ENCODE measurements at regions not wholly inside any gene's neighbourhood (a gene's known extent, or its start where the extent isn't known, plus 50 kb on each side); places are given as distances from the start of the nearest gene placed in this dataset.

DNA sequence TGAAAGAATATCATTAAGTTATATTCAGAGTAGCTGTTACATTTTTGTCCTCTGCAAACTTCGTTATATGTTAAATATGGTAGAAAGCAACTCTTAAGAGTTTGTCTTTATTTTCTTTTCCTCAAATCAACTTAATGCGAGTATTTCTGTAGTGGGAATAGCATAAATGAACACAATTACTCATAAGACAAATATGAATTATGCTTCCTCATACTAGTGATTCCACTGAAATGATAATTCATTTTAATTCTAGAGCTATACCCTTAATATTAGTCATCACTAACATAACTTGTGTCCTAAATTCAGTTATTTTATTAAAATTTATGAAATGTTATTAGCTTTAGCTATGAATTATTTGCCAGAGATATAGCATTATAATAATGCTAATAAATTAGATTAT, 820.6 kb upstream of the KCND2 start:
- no peak for DNase-seq (ENCODE audit: low read depth)
- TF ChIP-seq, protein P1, sequence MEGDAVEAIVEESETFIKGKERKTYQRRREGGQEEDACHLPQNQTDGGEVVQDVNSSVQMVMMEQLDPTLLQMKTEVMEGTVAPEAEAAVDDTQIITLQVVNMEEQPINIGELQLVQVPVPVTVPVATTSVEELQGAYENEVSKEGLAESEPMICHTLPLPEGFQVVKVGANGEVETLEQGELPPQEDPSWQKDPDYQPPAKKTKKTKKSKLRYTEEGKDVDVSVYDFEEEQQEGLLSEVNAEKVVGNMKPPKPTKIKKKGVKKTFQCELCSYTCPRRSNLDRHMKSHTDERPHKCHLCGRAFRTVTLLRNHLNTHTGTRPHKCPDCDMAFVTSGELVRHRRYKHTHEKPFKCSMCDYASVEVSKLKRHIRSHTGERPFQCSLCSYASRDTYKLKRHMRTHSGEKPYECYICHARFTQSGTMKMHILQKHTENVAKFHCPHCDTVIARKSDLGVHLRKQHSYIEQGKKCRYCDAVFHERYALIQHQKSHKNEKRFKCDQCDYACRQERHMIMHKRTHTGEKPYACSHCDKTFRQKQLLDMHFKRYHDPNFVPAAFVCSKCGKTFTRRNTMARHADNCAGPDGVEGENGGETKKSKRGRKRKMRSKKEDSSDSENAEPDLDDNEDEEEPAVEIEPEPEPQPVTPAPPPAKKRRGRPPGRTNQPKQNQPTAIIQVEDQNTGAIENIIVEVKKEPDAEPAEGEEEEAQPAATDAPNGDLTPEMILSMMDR (IDR thresholded peaks at IDR 0.05; ENCODE audit: insufficient read depth, low read length), result no peak
- H3K4me3 ChIP-seq (ENCODE audit: low read depth, low read length), result no peak overlapping the region

DNA sequence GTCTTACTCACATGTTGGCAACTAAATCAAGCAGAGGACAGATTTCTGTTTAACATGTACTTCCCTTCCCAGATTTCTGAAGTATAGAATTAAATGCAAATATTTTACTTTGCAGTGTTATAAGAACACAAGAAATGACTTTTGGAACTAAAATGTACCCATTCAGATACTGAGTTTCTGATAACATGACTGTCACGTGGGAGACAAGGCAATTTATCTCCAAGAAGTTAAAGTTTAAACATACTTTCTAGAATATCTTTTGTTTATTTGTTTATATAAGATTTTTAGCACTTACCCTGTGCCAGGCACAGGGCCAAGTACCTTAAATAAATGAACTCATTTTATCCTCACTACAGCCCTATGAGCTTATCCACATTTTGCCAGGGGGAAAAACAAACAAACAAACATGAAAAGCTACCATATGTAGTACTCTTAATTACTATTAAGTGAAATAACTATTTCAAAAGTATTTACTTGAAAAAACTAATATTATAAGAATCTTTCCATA, 807.1 kb upstream of the KCND2 start:
- TF ChIP-seq, protein P1 (IDR thresholded peaks at IDR 0.05; ENCODE audit: insufficient read depth, low read length), result no peak
- H3K4me3 ChIP-seq (ENCODE audit: low read depth, low read length), result no peak overlapping the region
- no peak for DNase-seq (ENCODE audit: low read depth)

DNA sequence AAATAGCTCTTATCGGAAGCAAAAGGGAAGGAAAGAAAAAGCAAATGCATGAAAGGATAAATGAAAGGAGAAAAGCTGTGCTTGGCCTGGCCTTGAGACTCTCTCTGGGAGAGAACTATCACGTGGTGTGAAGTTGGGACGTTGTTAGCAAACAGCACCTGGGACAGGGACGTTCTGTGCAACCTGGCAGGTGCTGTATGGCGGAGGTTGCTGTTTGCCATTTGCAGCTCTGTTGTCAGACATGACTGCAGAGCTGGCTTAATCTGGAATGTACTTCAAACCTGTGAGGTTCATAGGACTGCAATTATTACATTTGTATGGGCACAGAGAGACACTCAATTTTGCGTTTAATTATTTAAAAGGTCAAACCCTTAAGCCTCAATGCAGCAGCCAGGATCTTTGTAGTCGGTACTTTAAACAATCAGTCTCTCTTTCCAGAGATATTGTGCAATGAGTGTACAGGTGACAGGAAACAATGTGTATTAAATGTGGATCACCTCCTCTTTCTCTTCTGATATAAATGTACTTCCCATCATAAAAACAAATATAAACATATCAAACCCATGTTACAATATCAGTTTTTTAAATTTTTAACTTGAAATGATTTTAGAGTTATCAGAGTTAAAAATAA, 800.5 kb upstream of the KCND2 start:
- no peak overlapping the region for H3K4me3 ChIP-seq (ENCODE audit: low read depth, low read length)
- TF ChIP-seq, protein P1 (IDR thresholded peaks at IDR 0.05; ENCODE audit: insufficient read depth, low read length), result no peak
- DNase-seq (ENCODE audit: low read depth), result no peak

DNA sequence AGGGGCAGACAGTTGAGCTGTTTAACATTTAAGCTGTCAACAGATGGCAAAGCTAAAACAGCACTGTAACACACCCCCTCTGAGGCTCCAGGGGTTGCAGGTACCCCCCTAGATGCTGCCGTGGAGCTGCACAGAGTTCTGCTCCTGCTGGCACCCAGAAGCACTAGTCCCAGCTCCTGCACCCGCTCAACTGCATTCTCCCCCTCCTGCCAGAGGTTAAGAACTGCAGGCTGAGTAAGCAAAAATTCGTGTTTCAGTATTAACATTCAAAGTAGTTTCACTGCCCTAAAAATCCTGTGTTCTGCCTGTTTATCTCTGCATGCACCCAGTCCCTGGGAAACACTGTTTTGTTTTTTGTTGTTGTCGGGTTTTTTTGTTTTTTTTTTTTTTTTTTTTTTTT, 790.8 kb upstream of the KCND2 start:
- H3K4me3 ChIP-seq (ENCODE audit: low read depth, low read length), result no peak overlapping the region
- DNase-seq (ENCODE audit: low read depth), result peak; percentile 19
- TF ChIP-seq, protein P1 (IDR thresholded peaks at IDR 0.05; ENCODE audit: insufficient read depth, low read length), result peak; percentile 60

DNA sequence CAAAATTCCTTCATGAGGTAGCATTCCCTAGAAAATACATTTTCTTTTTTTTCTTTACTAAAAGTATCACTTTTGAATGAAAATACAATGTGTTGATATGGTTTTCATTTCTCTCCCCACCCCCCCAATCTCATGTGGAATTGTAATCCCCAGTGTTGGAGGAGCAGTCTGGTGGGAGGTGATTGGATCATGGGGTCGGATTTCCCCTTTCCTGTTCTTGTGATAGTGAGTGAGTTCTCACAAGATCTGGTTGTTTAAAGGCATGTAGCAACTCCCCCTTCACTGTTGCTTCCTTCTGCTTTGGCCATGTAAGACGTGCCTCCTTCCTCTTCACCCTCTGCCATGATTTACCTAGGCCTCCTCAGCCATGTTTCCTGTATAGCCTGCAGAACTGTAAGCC, 790.3 kb upstream of the KCND2 start:
- TF ChIP-seq, protein P1 (IDR thresholded peaks at IDR 0.05; ENCODE audit: insufficient read depth, low read length), result no peak
- no peak for DNase-seq (ENCODE audit: low read depth)

DNA sequence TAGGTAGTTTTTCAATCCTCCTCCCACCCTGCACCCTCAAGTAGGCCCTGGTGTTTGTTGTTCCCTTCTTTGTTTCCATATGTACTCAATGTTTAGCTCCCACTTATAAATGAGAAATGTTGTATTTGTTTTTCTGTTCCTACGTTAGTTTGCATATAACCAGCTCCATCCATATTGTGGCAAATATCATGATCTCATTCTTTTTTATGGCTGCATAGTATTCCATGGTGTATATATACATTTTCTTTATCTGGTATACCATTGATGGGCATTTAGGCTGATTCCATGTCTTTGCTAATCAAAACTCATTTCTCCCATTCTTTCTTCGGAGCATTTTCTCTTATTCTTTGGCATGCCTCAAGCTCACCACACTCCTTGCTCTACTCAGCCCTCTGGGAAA, 789.6 kb upstream of the KCND2 start:
- no peak overlapping the region for H3K4me3 ChIP-seq (ENCODE audit: low read depth, low read length)
- TF ChIP-seq, protein P1 (IDR thresholded peaks at IDR 0.05; ENCODE audit: insufficient read depth, low read length), result no peak
- DNase-seq (ENCODE audit: low read depth), result no peak

More for the DNA sequence above, 790.3 kb upstream of the KCND2 start:
- no peak overlapping the region for H3K4me3 ChIP-seq (ENCODE audit: low read depth, low read length)

DNA sequence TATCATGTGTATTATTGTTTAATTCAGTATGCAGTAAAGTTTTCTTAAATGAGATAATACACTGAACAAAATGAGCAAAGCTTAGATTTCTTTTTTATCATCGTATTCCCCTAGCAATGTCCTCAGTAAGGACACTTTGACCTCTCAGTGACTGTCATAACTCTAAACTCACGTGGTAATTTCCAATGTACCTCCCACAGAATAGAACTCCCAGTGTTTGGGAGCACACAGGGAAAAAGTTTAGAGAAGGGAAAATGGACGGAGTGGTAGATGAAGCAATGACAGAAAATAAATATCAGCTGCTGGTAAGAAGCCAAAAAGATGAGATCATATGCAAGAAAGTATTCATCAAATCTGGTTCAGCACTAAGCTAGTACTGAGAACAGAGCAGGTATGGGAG, 758.6 kb upstream of the KCND2 start:
- peak; percentile 12 for DNase-seq (ENCODE audit: low read depth)
- H3K4me3 ChIP-seq (ENCODE audit: low read depth, low read length), result no peak overlapping the region
- TF ChIP-seq, protein P1 (IDR thresholded peaks at IDR 0.05; ENCODE audit: insufficient read depth, low read length), result no peak

Data from fibroblast of the aortic adventitia (primary cell).